B cell (primary cell): ENCODE measurements at regions not wholly inside any gene's neighbourhood (a gene's known extent, or its start where the extent isn't known, plus 50 kb on each side); places are given as distances from the start of the nearest gene placed in this dataset.

ENCODE experiments used
- ATAC-seq: fragments of 200-7000 bp; cut with Tn5 transposase; one replicate; pipeline ENCODE4 v1.10.0; 2021; ENCODE audit warnings: low read depth, mild to moderate bottlenecking, moderate number of reproducible peaks, moderate library complexity
- CTCF ChIA-PET: fragments of 350-600 bp; sonication (Branson Sonifier 250); formaldehyde crosslinking; loops from one replicate; lab custom pipeline; 2021; ENCODE audit warnings: antibody characterized with exemption, inconsistent platforms; lab: Charles Lee
- POLR2A ChIA-PET: fragments of 350-600 bp; sonication (Branson Sonifier 250); formaldehyde crosslinking; loops from one replicate; lab custom pipeline; 2021; ENCODE audit warnings: antibody characterized with exemption; lab: Charles Lee
- DNase-seq: peaks from one replicate; pipeline ENCODE4 v3.0.0; 2013
- H2AFZ ChIP-seq: 2 replicates; pipeline ENCODE4 v1.6.1; 2012; ENCODE audit warnings: mild to moderate bottlenecking, low read depth, low read length; ENCODE audit not compliant: insufficient read depth, poor library complexity, severe bottlenecking
- H3K27ac ChIP-seq, 2 donors: 1 replicate in 1 of 2; 2 replicates in 1 of 2; pipeline ENCODE4 v1.5.1; 2012 to 2013; ENCODE audit warnings: low read length in 2 of 2, mild to moderate bottlenecking in 2 of 2, moderate library complexity in 1 of 2
- H3K27me3 ChIP-seq, 4 experiments: fragments of 200-600 bp in 1 of 4; sonication (generic) in 1 of 4; replicated peaks in 1 of 4; 1 replicate in 2 of 4; 2 replicates in 2 of 4; pipeline versions ENCODE4 v1.6.1 to v1.7.0; 2013 to 2016; ENCODE audit warnings: low read length in 3 of 4, mild to moderate bottlenecking in 2 of 4, mixed read lengths in 1 of 4, moderate library complexity in 1 of 4; ENCODE audit not compliant: insufficient read depth in 4 of 4, control insufficient read depth in 3 of 4; ENCODE audit errors: control extremely low read depth in 1 of 4
- H3K36me3 ChIP-seq, 2 experiments: replicated peaks in 1 of 2; 1 replicate in 1 of 2; 2 replicates in 1 of 2; pipeline versions ENCODE4 v1.6.1 to v1.7.1; 2013; ENCODE audit warnings: low read length in 1 of 2; ENCODE audit not compliant: insufficient read depth in 2 of 2, control insufficient read depth in 1 of 2; ENCODE audit errors: control extremely low read depth in 1 of 2, extremely low read depth in 1 of 2
- H3K4me1 ChIP-seq, 2 donors: fragments of 200-600 bp in 1 of 2; sonication (generic) in 1 of 2; 1 replicate in 1 of 2; 2 replicates in 1 of 2; pipeline versions ENCODE4 v1.5.1 to v1.6.1; 2013 to 2017; ENCODE audit warnings: low read length in 2 of 2; ENCODE audit not compliant: control insufficient read depth in 2 of 2, insufficient read depth in 2 of 2
- H3K4me2 ChIP-seq: replicated peaks from 2 replicates; pipeline ENCODE3; 2012; ENCODE audit warnings: mild to moderate bottlenecking, low read depth, low read length; ENCODE audit not compliant: poor library complexity, severe bottlenecking
- H3K4me3 ChIP-seq, 5 experiments: fragments of 200-600 bp in 1 of 5; sonication (generic) in 1 of 5; 1 replicate in 3 of 5; 2 replicates in 2 of 5; pipeline versions ENCODE4 v1.5.1 to v1.7.0; 2011 to 2016; ENCODE audit warnings: low read length in 4 of 5, mild to moderate bottlenecking in 4 of 5, low read depth in 2 of 5, control low read depth in 1 of 5, moderate library complexity in 1 of 5; ENCODE audit not compliant: insufficient read depth in 1 of 5; ENCODE audit errors: control extremely low read depth in 1 of 5, extremely low read depth in 1 of 5
- H3K79me2 ChIP-seq: fragments of 200-600 bp; sonication (generic); one replicate; pipeline ENCODE4 v1.6.0; 2016; ENCODE audit warnings: low read length; ENCODE audit not compliant: control insufficient read depth, insufficient read depth
- H3K9ac ChIP-seq: fragments of 200-600 bp; sonication (generic); 2 replicates; pipeline ENCODE4 v1.6.1; 2017; ENCODE audit warnings: mild to moderate bottlenecking, low read length, moderate library complexity
- H3K9me3 ChIP-seq, 3 donors: one replicate each; pipeline versions ENCODE4 v1.6.1 to v1.7.1; 2013; ENCODE audit warnings: low read length in 2 of 3; ENCODE audit not compliant: control insufficient read depth in 2 of 3, insufficient read depth in 1 of 3; ENCODE audit errors: control extremely low read depth in 1 of 3
- H4K20me1 ChIP-seq: 2 replicates; pipeline ENCODE4 v1.6.0; 2012; ENCODE audit warnings: mild to moderate bottlenecking, low read length; ENCODE audit not compliant: insufficient read depth, control insufficient read depth, poor library complexity, severe bottlenecking
- H3K27ac Mint-ChIP-seq: one replicate; pipeline ENCODE4 v1.8.0; 2021; ENCODE audit warnings: mixed read lengths
- H3K27me3 Mint-ChIP-seq: one replicate; pipeline ENCODE4 v1.8.0; 2021; ENCODE audit warnings: mixed read lengths
- H3K4me1 Mint-ChIP-seq: one replicate; pipeline ENCODE4 v1.8.0; 2021; ENCODE audit warnings: mixed read lengths
- H3K4me3 Mint-ChIP-seq: one replicate; pipeline ENCODE4 v1.8.0; 2021; ENCODE audit warnings: mixed read lengths
- H3K9me3 Mint-ChIP-seq: one replicate; pipeline ENCODE4 v1.8.0; 2022; ENCODE audit warnings: mixed read lengths; ENCODE audit not compliant: insufficient read depth
- EZH2 ChIP-seq: IDR thresholded peaks from 2 replicates; pipeline ENCODE4 v1.6.1; 2012; ENCODE audit warnings: borderline replicate concordance, low read depth, mild to moderate bottlenecking, moderate library complexity, low read length; ENCODE audit not compliant: insufficient read depth, poor library complexity, severe bottlenecking
- WGBS: methylation state at CpG from one replicate; pipeline ENCODE4 v1.1.5; 2013; ENCODE audit warnings: missing lambda C conversion rate; ENCODE audit not compliant: insufficient coverage; 5-methylcytosine and 5-hydroxymethylcytosine counted together
- intact Hi-C: fragments of 100-400 bp; cut with micrococcal nuclease; formaldehyde crosslinking; loops from one replicate; pipeline ENCODE4 v1.10.0; 2022
- TF ChIP-seq, protein P1 (sequence below): fragments of 200-600 bp; IDR thresholded peaks from one replicate; pipeline ENCODE4 v1.8.0; 2022; ENCODE audit warnings: antibody characterized with exemption, mild to moderate bottlenecking

- Histone ChIP-seq H2AFZ (no peak overlapping the region), H3K9ac (no peak overlapping the region), H3K79me2 (no peaks in the 10 kb centered on the region), H3K27me3 (no peaks in the 10 kb centered on the region), H3K4me2 (no peak overlapping the region), H3K4me3 (no peak overlapping the region), H3K4me1 (no peaks in the 10 kb centered on the region), H3K9me3 (no peaks in the 10 kb centered on the region), H4K20me1 (no peaks in the 10 kb centered on the region), H3K27ac (no peak overlapping the region), H3K36me3 (no peaks in the 10 kb centered on the region)
- no peak for TF ChIP-seq EZH2
- TF ChIP-seq, protein P1, sequence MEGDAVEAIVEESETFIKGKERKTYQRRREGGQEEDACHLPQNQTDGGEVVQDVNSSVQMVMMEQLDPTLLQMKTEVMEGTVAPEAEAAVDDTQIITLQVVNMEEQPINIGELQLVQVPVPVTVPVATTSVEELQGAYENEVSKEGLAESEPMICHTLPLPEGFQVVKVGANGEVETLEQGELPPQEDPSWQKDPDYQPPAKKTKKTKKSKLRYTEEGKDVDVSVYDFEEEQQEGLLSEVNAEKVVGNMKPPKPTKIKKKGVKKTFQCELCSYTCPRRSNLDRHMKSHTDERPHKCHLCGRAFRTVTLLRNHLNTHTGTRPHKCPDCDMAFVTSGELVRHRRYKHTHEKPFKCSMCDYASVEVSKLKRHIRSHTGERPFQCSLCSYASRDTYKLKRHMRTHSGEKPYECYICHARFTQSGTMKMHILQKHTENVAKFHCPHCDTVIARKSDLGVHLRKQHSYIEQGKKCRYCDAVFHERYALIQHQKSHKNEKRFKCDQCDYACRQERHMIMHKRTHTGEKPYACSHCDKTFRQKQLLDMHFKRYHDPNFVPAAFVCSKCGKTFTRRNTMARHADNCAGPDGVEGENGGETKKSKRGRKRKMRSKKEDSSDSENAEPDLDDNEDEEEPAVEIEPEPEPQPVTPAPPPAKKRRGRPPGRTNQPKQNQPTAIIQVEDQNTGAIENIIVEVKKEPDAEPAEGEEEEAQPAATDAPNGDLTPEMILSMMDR = no peak
- Mint-ChIP-seq H3K27me3 (peaks cover 3% of the 10 kb centered on the region), H3K9me3 (no peaks in the 10 kb centered on the region), H3K4me3 (no peak overlapping the region), H3K4me1 (no peaks in the 10 kb centered on the region), H3K27ac (no peak overlapping the region)
- ChIA-PET CTCF (no interaction called here), POLR2A (no interaction called here)
- ATAC-seq (no peak), DNase-seq (no peak)
- 100% methylated on average over 1 of the region's 4 CpGs for WGBS
- intact Hi-C loops = no loop called here
Measured at GRCh38 chrX:68999356-68999755, 165.9 kb downstream of the PJA1 start.

DNA sequence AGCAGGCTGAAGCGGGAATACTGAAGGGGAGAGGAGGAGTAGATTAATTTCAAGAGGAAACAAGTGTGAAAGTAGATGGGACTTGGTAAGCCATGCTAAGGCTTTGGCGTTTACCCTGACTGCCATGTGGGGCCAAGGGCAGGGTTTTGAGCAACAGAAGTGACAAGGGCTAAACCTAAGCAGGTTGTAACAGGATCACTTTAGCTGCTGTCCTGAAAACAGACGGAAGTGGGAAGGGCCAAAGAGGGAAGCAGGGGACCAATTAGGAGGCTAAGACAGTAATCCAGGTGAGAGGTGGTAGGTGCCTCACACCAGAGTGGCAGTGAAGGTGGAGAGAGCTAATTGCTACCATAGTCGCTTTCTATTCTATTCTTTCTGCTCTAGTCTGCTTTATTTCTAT lies 166.5 kb downstream of the PJA1 start:
- no peaks in the 10 kb centered on the region for H4K20me1 ChIP-seq
- no peaks in the 10 kb centered on the region for H3K9me3 Mint-ChIP-seq
- WGBS = 90% methylated on average over 3 of the region's 4 CpGs
- no peaks in the 10 kb centered on the region for H3K4me1 ChIP-seq
- H3K4me2 ChIP-seq = no peak overlapping the region
- no peaks in the 10 kb centered on the region for H3K27me3 ChIP-seq
- no peak for DNase-seq
- H3K4me3 Mint-ChIP-seq = no peak overlapping the region
- no peak overlapping the region for H2AFZ ChIP-seq
- TF ChIP-seq, protein P1 = no peak
- TF ChIP-seq EZH2 = no peak
- H3K4me3 ChIP-seq = no peak overlapping the region
- H3K27ac ChIP-seq = no peak overlapping the region
- no peaks in the 10 kb centered on the region for H3K4me1 Mint-ChIP-seq
- H3K79me2 ChIP-seq = no peaks in the 10 kb centered on the region
- no peak overlapping the region for H3K9ac ChIP-seq
- ATAC-seq = no peak
- intact Hi-C loops = no loop called here
- POLR2A ChIA-PET = no interaction called here
- CTCF ChIA-PET = no interaction called here
- peaks cover 3% of the 10 kb centered on the region for H3K27me3 Mint-ChIP-seq
- no peaks in the 10 kb centered on the region for H3K36me3 ChIP-seq
- H3K27ac Mint-ChIP-seq = no peak overlapping the region
- H3K9me3 ChIP-seq = no peaks in the 10 kb centered on the region
